CD14-positive monocyte (primary cell): ENCODE measurements at regions not wholly inside any gene's neighbourhood (a gene's known extent, or its start where the extent isn't known, plus 50 kb on each side); places are given as distances from the start of the nearest gene placed in this dataset.

Experiments
- DNase-seq, 3 donors: peaks; one replicate each; pipeline ENCODE4 v3.0.0-alpha.2; 2011 to 2022
- H2AFZ ChIP-seq: 2 replicates; pipeline ENCODE4 v1.6.0; 2012; ENCODE audit warnings: mild to moderate bottlenecking, low read depth, low read length, inconsistent platforms; ENCODE audit not compliant: insufficient read depth, poor library complexity, severe bottlenecking
- H3K27ac ChIP-seq, 2 donors: 1 replicate in 1 of 2; 2 replicates in 1 of 2; pipeline ENCODE4 v1.5.1; 2012 to 2013; ENCODE audit warnings: low read length in 2 of 2, control low read depth in 1 of 2, inconsistent platforms in 1 of 2, low read depth in 1 of 2, mild to moderate bottlenecking in 1 of 2
- H3K27me3 ChIP-seq, 2 donors: one replicate each; pipeline versions ENCODE4 v1.6.0 to v1.6.1; 2011 to 2013; ENCODE audit warnings: low read length in 2 of 2; ENCODE audit not compliant: control insufficient read depth in 2 of 2, insufficient read depth in 2 of 2
- H3K36me3 ChIP-seq, 2 donors: replicated peaks in 1 of 2; 1 replicate in 1 of 2; 2 replicates in 1 of 2; pipeline versions ENCODE4 v1.5.1 to v1.6.1; 2012 to 2013; ENCODE audit warnings: low read length in 2 of 2, control low read depth in 1 of 2, inconsistent platforms in 1 of 2, mild to moderate bottlenecking in 1 of 2; ENCODE audit not compliant: insufficient read depth in 2 of 2, control insufficient read depth in 1 of 2
- H3K4me1 ChIP-seq, 2 donors: 1 replicate in 1 of 2; 2 replicates in 1 of 2; pipeline versions ENCODE4 v1.5.1 to v1.6.1; 2012 to 2013; ENCODE audit warnings: low read length in 2 of 2, control low read depth in 1 of 2, inconsistent platforms in 1 of 2, mild to moderate bottlenecking in 1 of 2, moderate library complexity in 1 of 2; ENCODE audit not compliant: insufficient read depth in 2 of 2, control insufficient read depth in 1 of 2
- H3K4me2 ChIP-seq: replicated peaks from 2 replicates; pipeline ENCODE3; 2012; ENCODE audit warnings: low read length, moderate library complexity, mild to moderate bottlenecking; ENCODE audit not compliant: poor library complexity, severe bottlenecking; ENCODE audit errors: extremely low read depth
- H3K4me3 ChIP-seq, 3 experiments: fragments of 200-600 bp in 1 of 3; sonication (generic) in 1 of 3; replicated peaks in 1 of 3; 1 replicate in 2 of 3; 2 replicates in 1 of 3; pipeline ENCODE4 v1.5.1; 2011 to 2013; ENCODE audit warnings: low read length in 3 of 3, mild to moderate bottlenecking in 3 of 3, control low read depth in 2 of 3, low read depth in 2 of 3, inconsistent platforms in 1 of 3, moderate library complexity in 1 of 3
- H3K79me2 ChIP-seq: 2 replicates; pipeline ENCODE4 v1.6.0; 2012; ENCODE audit warnings: mild to moderate bottlenecking, control low read depth, inconsistent platforms, low read length, moderate library complexity; ENCODE audit not compliant: insufficient read depth
- H3K9ac ChIP-seq: 2 replicates; pipeline ENCODE4 v1.6.0; 2017; ENCODE audit warnings: low read length, mild to moderate bottlenecking; ENCODE audit not compliant: insufficient read depth, poor library complexity, severe bottlenecking
- H3K9me3 ChIP-seq, 2 donors: replicated peaks in 1 of 2; 1 replicate in 1 of 2; 2 replicates in 1 of 2; pipeline versions ENCODE4 v1.5.1 to v1.6.1; 2012 to 2013; ENCODE audit warnings: low read length in 2 of 2, control low read depth in 1 of 2; ENCODE audit not compliant: control insufficient read depth in 1 of 2, insufficient read depth in 1 of 2
- H4K20me1 ChIP-seq: 2 replicates; pipeline ENCODE4 v1.6.0; 2012; ENCODE audit warnings: mild to moderate bottlenecking, low read length, control low read depth, moderate library complexity; ENCODE audit not compliant: insufficient read depth
- H3K27ac Mint-ChIP-seq, 7 donors: one replicate each; pipeline ENCODE4 v1.8.0; 2020; ENCODE audit warnings: mild to moderate bottlenecking in 7 of 7, mixed read lengths in 7 of 7, moderate library complexity in 6 of 7, inconsistent platforms in 2 of 7
- H3K27me3 Mint-ChIP-seq, 3 donors: one replicate each; pipeline ENCODE4 v1.8.0; 2021 to 2022; ENCODE audit warnings: low read depth in 3 of 3, mild to moderate bottlenecking in 3 of 3, mixed read lengths in 3 of 3, moderate library complexity in 3 of 3, inconsistent platforms in 1 of 3
- H3K36me3 Mint-ChIP-seq, 2 donors: one replicate each; pipeline ENCODE4 v1.8.0; 2020; ENCODE audit warnings: mixed read lengths in 2 of 2, inconsistent platforms in 1 of 2, mild to moderate bottlenecking in 1 of 2
- H3K4me1 Mint-ChIP-seq: one replicate; pipeline ENCODE4 v1.8.0; 2020; ENCODE audit warnings: mild to moderate bottlenecking, mixed read lengths
- H3K4me3 Mint-ChIP-seq, 2 donors: one replicate each; pipeline ENCODE4 v1.8.0; 2020; ENCODE audit warnings: mild to moderate bottlenecking in 2 of 2, mixed read lengths in 2 of 2, moderate library complexity in 1 of 2
- H3K9me3 Mint-ChIP-seq, 7 donors: one replicate each; pipeline ENCODE4 v1.8.0; 2020 to 2022; ENCODE audit warnings: mixed read lengths in 7 of 7, mild to moderate bottlenecking in 6 of 7, moderate library complexity in 6 of 7, inconsistent platforms in 2 of 7
- WGBS: methylation state at CpG from one replicate; pipeline ENCODE4 v1.1.5; 2013; ENCODE audit warnings: missing lambda C conversion rate; ENCODE audit not compliant: insufficient coverage; 5-methylcytosine and 5-hydroxymethylcytosine counted together
- intact Hi-C, 2 donors: fragments of 100-400 bp; cut with micrococcal nuclease; formaldehyde crosslinking; loops; one replicate each; pipeline versions ENCODE4 v1.15.0 to v1.15.1; 2023
- TF ChIP-seq, protein P1 (sequence below): fragments of 200-600 bp; IDR thresholded peaks from one replicate; pipeline ENCODE4 v1.8.0; 2022; ENCODE audit warnings: antibody characterized with exemption, mild to moderate bottlenecking

DNA sequence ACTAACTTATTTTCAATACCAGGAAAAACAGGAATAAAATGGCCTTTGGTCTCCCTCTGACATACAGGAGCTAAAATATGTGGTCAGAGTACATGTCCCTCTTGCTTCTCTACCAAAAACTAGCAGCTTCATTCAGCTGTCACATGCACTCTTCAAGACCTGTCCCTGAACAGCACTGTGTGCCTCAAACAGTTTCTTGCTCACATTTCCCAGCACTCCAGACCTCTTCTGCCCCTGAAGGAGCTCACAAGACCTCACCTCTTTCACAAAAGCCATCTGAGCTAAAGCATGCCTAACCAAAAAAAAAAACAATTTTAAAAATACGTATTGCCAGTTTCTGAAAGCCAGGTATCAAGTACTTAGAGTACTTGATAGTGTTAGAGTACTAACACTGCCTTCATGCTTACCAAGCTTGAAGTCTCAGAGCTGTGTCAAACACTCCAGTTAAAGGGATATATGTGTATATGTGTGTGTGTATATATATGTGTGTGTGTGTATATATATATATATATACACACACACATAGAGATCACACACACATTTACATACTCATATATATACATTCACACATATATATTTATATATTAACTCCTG lies 148.3 kb upstream of the POU3F2 start:
- no peaks in the 10 kb centered on the region for H3K36me3 ChIP-seq
- H2AFZ ChIP-seq = no peak overlapping the region
- TF ChIP-seq, protein P1, sequence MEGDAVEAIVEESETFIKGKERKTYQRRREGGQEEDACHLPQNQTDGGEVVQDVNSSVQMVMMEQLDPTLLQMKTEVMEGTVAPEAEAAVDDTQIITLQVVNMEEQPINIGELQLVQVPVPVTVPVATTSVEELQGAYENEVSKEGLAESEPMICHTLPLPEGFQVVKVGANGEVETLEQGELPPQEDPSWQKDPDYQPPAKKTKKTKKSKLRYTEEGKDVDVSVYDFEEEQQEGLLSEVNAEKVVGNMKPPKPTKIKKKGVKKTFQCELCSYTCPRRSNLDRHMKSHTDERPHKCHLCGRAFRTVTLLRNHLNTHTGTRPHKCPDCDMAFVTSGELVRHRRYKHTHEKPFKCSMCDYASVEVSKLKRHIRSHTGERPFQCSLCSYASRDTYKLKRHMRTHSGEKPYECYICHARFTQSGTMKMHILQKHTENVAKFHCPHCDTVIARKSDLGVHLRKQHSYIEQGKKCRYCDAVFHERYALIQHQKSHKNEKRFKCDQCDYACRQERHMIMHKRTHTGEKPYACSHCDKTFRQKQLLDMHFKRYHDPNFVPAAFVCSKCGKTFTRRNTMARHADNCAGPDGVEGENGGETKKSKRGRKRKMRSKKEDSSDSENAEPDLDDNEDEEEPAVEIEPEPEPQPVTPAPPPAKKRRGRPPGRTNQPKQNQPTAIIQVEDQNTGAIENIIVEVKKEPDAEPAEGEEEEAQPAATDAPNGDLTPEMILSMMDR = no peak
- no peaks in the 10 kb centered on the region for H3K27me3 ChIP-seq
- Mint-ChIP-seq H3K27ac (no peak overlapping the region), H3K4me3 (no peak overlapping the region), H3K27me3 (no peaks in the 10 kb centered on the region), H3K9me3 (peaks cover 0 to 2% (median 0%) of the 10 kb centered on the region in 7 donors), H3K36me3 (no peaks in the 10 kb centered on the region), H3K4me1 (no peaks in the 10 kb centered on the region)
- no peak overlapping the region for H3K4me2 ChIP-seq
- intact Hi-C loops = no loop called here
- no CpG with 5 or more reads among the region's 1 CpG for WGBS
- no peak overlapping the region for H3K9ac ChIP-seq
- no peak for DNase-seq
- H3K79me2 ChIP-seq = no peaks in the 10 kb centered on the region
- no peak overlapping the region for H3K4me3 ChIP-seq
- no peaks in the 10 kb centered on the region for H3K4me1 ChIP-seq
- no peak overlapping the region for H3K27ac ChIP-seq
- no peaks in the 10 kb centered on the region for H3K9me3 ChIP-seq
- no peaks in the 10 kb centered on the region for H4K20me1 ChIP-seq

DNA sequence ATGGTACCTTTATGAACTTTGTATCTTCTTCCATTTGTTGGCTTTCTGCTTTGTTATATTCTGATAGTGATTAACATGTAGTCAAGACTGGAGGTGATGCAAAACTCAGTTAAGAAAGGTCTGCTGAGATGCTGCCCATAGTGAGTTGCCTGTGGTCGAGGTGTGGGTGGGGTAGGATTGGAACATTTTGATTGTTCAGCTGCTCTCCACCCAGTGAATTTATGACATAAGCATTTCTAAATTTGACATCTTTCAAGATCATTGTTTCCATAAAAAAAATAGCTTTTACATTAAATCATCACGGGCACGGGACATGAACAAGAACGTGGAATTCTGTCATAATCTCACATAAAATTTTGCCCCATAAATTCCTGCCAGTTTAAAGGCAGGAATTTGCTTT lies 146.6 kb upstream of the POU3F2 start:
- DNase-seq = no peak
- H3K9ac ChIP-seq = no peak overlapping the region
- peaks cover 0 to 2% (median 0%) of the 10 kb centered on the region in 7 donors for H3K9me3 Mint-ChIP-seq
- H3K27ac ChIP-seq = no peak overlapping the region
- no peak overlapping the region for H3K27ac Mint-ChIP-seq
- intact Hi-C loops = no loop called here
- no peaks in the 10 kb centered on the region for H3K36me3 Mint-ChIP-seq
- no peaks in the 10 kb centered on the region for H3K27me3 Mint-ChIP-seq
- H2AFZ ChIP-seq = no peak overlapping the region
- H3K36me3 ChIP-seq = no peaks in the 10 kb centered on the region
- no peak overlapping the region for H3K4me2 ChIP-seq
- WGBS = no CpG with 5 or more reads among the region's 4 CpGs
- no peaks in the 10 kb centered on the region for H3K79me2 ChIP-seq
- no peaks in the 10 kb centered on the region for H3K9me3 ChIP-seq
- no peaks in the 10 kb centered on the region for H3K27me3 ChIP-seq
- H3K4me3 ChIP-seq = no peak overlapping the region
- no peaks in the 10 kb centered on the region for H4K20me1 ChIP-seq
- H3K4me1 Mint-ChIP-seq = no peaks in the 10 kb centered on the region
- H3K4me3 Mint-ChIP-seq = no peak overlapping the region
- TF ChIP-seq, protein P1 = no peak
- no peaks in the 10 kb centered on the region for H3K4me1 ChIP-seq
